Common myeloid progenitor, CD34-positive (primary cell): ENCODE measurements at regions not wholly inside any gene's neighbourhood (a gene's known extent, or its start where the extent isn't known, plus 50 kb on each side); places are given as distances from the start of the nearest gene placed in this dataset.
"Not testable (repeated sequence)": the region's sequence is repeated elsewhere in the genome, so short reads cannot be mapped to it uniquely, and the experiment has no call there.

Experiments used
- CTCF ChIA-PET: fragments of 350-600 bp; sonication (Branson Sonifier 250); formaldehyde crosslinking; loops from one replicate; lab custom pipeline; 2021; ENCODE audit warnings: antibody characterized with exemption; lab: Charles Lee
- POLR2A ChIA-PET: fragments of 350-600 bp; sonication (Branson Sonifier 250); formaldehyde crosslinking; loops from one replicate; lab custom pipeline; 2021; ENCODE audit warnings: antibody characterized with exemption; lab: Charles Lee
- DNase-seq, 3 donors: peaks; one replicate each; pipeline versions ENCODE4 v3.0.0 to v3.0.0-alpha.2; 2013
- H3K27ac ChIP-seq, 2 experiments: 1 replicate in 1 of 2; 2 replicates in 1 of 2; pipeline ENCODE4 v1.7.0; 2013; ENCODE audit warnings: inconsistent platforms in 2 of 2, low read length in 2 of 2, mild to moderate bottlenecking in 2 of 2, low read depth in 1 of 2, moderate library complexity in 1 of 2; ENCODE audit not compliant: severe bottlenecking in 2 of 2, insufficient read depth in 1 of 2, poor library complexity in 1 of 2
- H3K27me3 ChIP-seq, 5 experiments: replicated peaks in 2 of 5; 1 replicate in 3 of 5; 2 replicates in 2 of 5; pipeline versions ENCODE4 v1.6.1 to v1.7.0; 2013; ENCODE audit warnings: low read length in 4 of 5, mild to moderate bottlenecking in 2 of 5, moderate library complexity in 2 of 5, inconsistent platforms in 1 of 5; ENCODE audit not compliant: insufficient read depth in 5 of 5, control insufficient read depth in 4 of 5
- H3K36me3 ChIP-seq, 4 experiments: 1 replicate in 2 of 4; 2 replicates in 2 of 4; pipeline versions ENCODE4 v1.6.1 to v1.7.0; 2013; ENCODE audit warnings: low read length in 3 of 4, control low read depth in 1 of 4, mild to moderate bottlenecking in 1 of 4; ENCODE audit not compliant: control insufficient read depth in 4 of 4, insufficient read depth in 4 of 4
- H3K4me1 ChIP-seq, 4 experiments: 1 replicate in 3 of 4; 2 replicates in 1 of 4; pipeline versions ENCODE4 v1.6.1 to v1.7.1; 2013; ENCODE audit warnings: low read length in 3 of 4, mild to moderate bottlenecking in 3 of 4, control low read depth in 1 of 4, inconsistent platforms in 1 of 4, moderate library complexity in 1 of 4; ENCODE audit not compliant: control insufficient read depth in 4 of 4, insufficient read depth in 4 of 4; ENCODE audit errors: control extremely low read depth in 1 of 4
- H3K4me3 ChIP-seq, 7 experiments: 1 replicate in 4 of 7; 2 replicates in 3 of 7; pipeline versions ENCODE4 v1.5.1 to v1.7.0; 2013; ENCODE audit warnings: mild to moderate bottlenecking in 7 of 7, low read length in 6 of 7, moderate library complexity in 6 of 7, inconsistent platforms in 2 of 7, low read depth in 2 of 7, control low read depth in 1 of 7; ENCODE audit not compliant: insufficient read depth in 4 of 7, control insufficient read depth in 1 of 7; ENCODE audit errors: extremely low read depth in 1 of 7
- H3K9me3 ChIP-seq, 5 experiments: 1 replicate in 4 of 5; 2 replicates in 1 of 5; pipeline versions ENCODE4 v1.6.1 to v1.7.1; 2013; ENCODE audit warnings: low read length in 4 of 5, mild to moderate bottlenecking in 2 of 5, inconsistent platforms in 1 of 5, low read depth in 1 of 5, moderate library complexity in 1 of 5; ENCODE audit not compliant: control insufficient read depth in 4 of 5, insufficient read depth in 2 of 5; ENCODE audit errors: control extremely low read depth in 1 of 5
- WGBS: methylation state at CpG from one replicate; pipeline ENCODE4 v1.1.5; 2013; ENCODE audit not compliant: insufficient coverage; 5-methylcytosine and 5-hydroxymethylcytosine counted together

GRCh38 chr3:72510247-72510646 is 338.0 kb downstream of the SHQ1 start:
- POLR2A ChIA-PET = no interaction called here
- CTCF ChIA-PET = interaction anchor here (0.5 kb wide), 1 partner anchor 685 kb away, joined by 3 read pairs; no protein-coding TSS in a partner anchor
- Histone ChIP-seq H3K4me3 (no peak overlapping the region), H3K4me1 (no peaks in the 10 kb centered on the region), H3K27me3 (no peaks in the 10 kb centered on the region), H3K36me3 (no peaks in the 10 kb centered on the region), H3K27ac (no peak overlapping the region), H3K9me3 (no peaks in the 10 kb centered on the region)
- DNase-seq = no peak
- WGBS = 89% methylated on average over 3 of the region's 3 CpGs

GRCh38 chr3:72505539-72506405 is 342.5 kb downstream of the SHQ1 start:
- no peak for DNase-seq
- POLR2A ChIA-PET = no interaction called here
- WGBS = 95% methylated on average over 2 of the region's 6 CpGs
- Histone ChIP-seq H3K4me3 (no peak overlapping the region), H3K9me3 (no peaks in the 10 kb centered on the region), H3K27ac (no peak overlapping the region), H3K27me3 (no peaks in the 10 kb centered on the region), H3K36me3 (no peaks in the 10 kb centered on the region), H3K4me1 (no peaks in the 10 kb centered on the region)
- CTCF ChIA-PET = interaction anchor here (1.0 kb wide), 2 partner anchors 8 to 12 kb away, joined by 3 to 4 read pairs; no protein-coding TSS in a partner anchor

GRCh38 chr3:72497501-72497900 is 350.7 kb downstream of the SHQ1 start:
- WGBS = 94% methylated on average over 2 of the region's 7 CpGs
- H3K4me3 ChIP-seq, H3K27me3 ChIP-seq, H3K27ac ChIP-seq, H3K9me3 ChIP-seq, H3K36me3 ChIP-seq, DNase-seq: not testable (repeated sequence)
- ChIA-PET CTCF (interaction anchor here (0.6 to 1.4 kb wide), 4 partner anchors 9 to 1249 kb away, joined by 3 to 5 read pairs (median 3); no protein-coding TSS in a partner anchor), POLR2A (interaction anchor here (0.7 kb wide), 1 partner anchor 162 kb away, joined by 3 read pairs; no protein-coding TSS in a partner anchor)
- H3K4me1 ChIP-seq = peaks cover 4 to 25% (median 13%) of the 10 kb centered on the region in 4 experiments

GRCh38 chr3:72496051-72496670 is 352.1 kb downstream of the SHQ1 start:
- ChIA-PET CTCF (interaction anchor here (0.6 to 1.4 kb wide), 4 partner anchors 11 to 326 kb away, joined by 3 to 5 read pairs (median 4); no protein-coding TSS in a partner anchor), POLR2A (interaction anchor here (0.6 kb wide), 1 partner anchor 108 kb away, joined by 5 read pairs; no protein-coding TSS in a partner anchor)
- H3K27me3 ChIP-seq = no peaks in the 10 kb centered on the region
- H3K9me3 ChIP-seq = peaks cover 0 to 6% (median 0%) of the 10 kb centered on the region in 5 experiments
- H3K4me3 ChIP-seq = no peak overlapping the region
- peak; percentile 36 to 86 (median 85) for DNase-seq
- peak overlapping the region in 1 of 2 experiments; percentile 16 for H3K27ac ChIP-seq
- peaks cover 4 to 29% (median 16%) of the 10 kb centered on the region in 4 experiments for H3K4me1 ChIP-seq
- H3K36me3 ChIP-seq = no peaks in the 10 kb centered on the region
- 0% methylated on average over 1 of the region's 4 CpGs for WGBS

- Histone ChIP-seq H3K4me3 (peak overlapping the region in 4 of 7 experiments; percentile 20 to 50 (median 36)), H3K36me3 (no peaks in the 10 kb centered on the region), H3K9me3 (peaks cover 0 to 6% (median 0%) of the 10 kb centered on the region in 5 experiments), H3K27ac (peak overlapping the region; percentile 33 to 66), H3K27me3 (no peaks in the 10 kb centered on the region), H3K4me1 (peaks cover 4 to 42% (median 27%) of the 10 kb centered on the region in 4 experiments)
- DNase-seq = peak; percentile 29 to 89 (median 78)
- POLR2A ChIA-PET = no interaction called here
- CTCF ChIA-PET = no interaction called here
- 100% methylated on average over 1 of the region's 2 CpGs for WGBS
These were observed 353.6 kb downstream of the SHQ1 start for GRCh38 chr3:72494626-72495025.

- DNase-seq = no peak
- ChIA-PET POLR2A (interaction anchor here (0.7 kb wide), 1 partner anchor 12 kb away, joined by 3 read pairs; no protein-coding TSS in a partner anchor), CTCF (interaction anchor here (0.7 to 1.0 kb wide), 2 partner anchors 11 to 614 kb away, joined by 3 to 4 read pairs; no protein-coding TSS in a partner anchor)
- Histone ChIP-seq H3K27ac (peak overlapping the region in 1 of 2 experiments; percentile 66), H3K4me1 (peaks cover 4 to 42% (median 27%) of the 10 kb centered on the region in 4 experiments), H3K36me3 (no peaks in the 10 kb centered on the region), H3K9me3 (peaks cover 0 to 5% (median 0%) of the 10 kb centered on the region in 5 experiments), H3K27me3 (no peaks in the 10 kb centered on the region), H3K4me3 (peak overlapping the region in 1 of 7 experiments; percentile 35)
- WGBS = 100% methylated on average over 4 of the region's 4 CpGs
These were observed 354.1 kb downstream of the SHQ1 start for GRCh38 chr3:72494130-72494529.
